K562 (cell line): ENCODE measurements at regions not wholly inside any gene's neighbourhood (a gene's known extent, or its start where the extent isn't known, plus 50 kb on each side); places are given as distances from the start of the nearest gene placed in this dataset.

Experiments
- ATAC-seq: fragments of 200-7000 bp; cut with Tn5 transposase; 3 replicates; pipeline ENCODE4 v1.9.1; 2020; ENCODE audit warnings: moderate library complexity
- BruUV-seq: library from RNA; stranded (reverse); fragments of 400-500 nt; replicated peaks from 2 replicates; lab custom pipeline; 2021; lab: Mats Ljungman, UMichigan
- CTCF ChIA-PET: fragments of 300-600 bp; formaldehyde crosslinking; extraction: SDS; loops from one replicate; lab custom pipeline; 2021; ENCODE audit warnings: low intra/inter-chr PET ratio; lab: Yijun Ruan, JAX
- POLR2A ChIA-PET: fragments of 300-600, 350-650 bp; sonication (Branson Sonifier 250); formaldehyde crosslinking; extraction: SDS; loops from one replicate; lab custom pipeline; 2021; ENCODE audit warnings: antibody characterized with exemption, inconsistent platforms; lab: Yijun Ruan, JAX
- DNase-seq, 4 experiments: peaks; one replicate each; pipeline versions ENCODE4 v3.0.0 to v3.0.0-alpha.2; 2011 to 2018; ENCODE audit warnings: low spot score in 3 of 4, mixed read lengths in 3 of 4; ENCODE audit errors: extremely low read depth in 1 of 4
- FAIRE-seq: peaks from 2 replicates; lab custom pipeline; 2011; peaks lifted over from hg19 to GRCh38; lab: Jason Lieb, UNC
- H2AFZ ChIP-seq: 2 replicates; pipeline ENCODE4 v1.6.0; 2011; ENCODE audit warnings: low read depth, low read length, control low read depth, inconsistent platforms
- H3K27ac ChIP-seq: fragments of 200-600 bp; 3 replicates; pipeline ENCODE4 v1.8.0; 2011; ENCODE audit warnings: low read depth, mild to moderate bottlenecking, control low read depth, inconsistent platforms, low read length, moderate library complexity, mixed read lengths; ENCODE audit errors: extremely low read depth
- H3K27me3 ChIP-seq, 2 experiments: fragments of 300-600 bp in 1 of 2; 2 replicates in 1 of 2; 3 replicates in 1 of 2; pipeline versions ENCODE4 v1.6.0 to v1.8.0; 2011; ENCODE audit warnings: inconsistent platforms in 2 of 2, low read length in 2 of 2, mild to moderate bottlenecking in 1 of 2, mixed read lengths in 1 of 2, moderate library complexity in 1 of 2; ENCODE audit not compliant: control insufficient read depth in 2 of 2, insufficient read depth in 2 of 2
- H3K36me3 ChIP-seq: fragments of 300-600 bp; 3 replicates; pipeline ENCODE4 v1.8.0; 2011; ENCODE audit warnings: mild to moderate bottlenecking, low read length, inconsistent platforms; ENCODE audit not compliant: control insufficient read depth, insufficient read depth
- H3K4me1 ChIP-seq, 2 experiments: fragments of 200-600 bp in 1 of 2; replicated peaks in 1 of 2; 2 replicates in 1 of 2; 3 replicates in 1 of 2; pipeline versions ENCODE4 v1.5.1 to v1.8.0; 2011; ENCODE audit warnings: inconsistent platforms in 2 of 2, low read length in 2 of 2, mild to moderate bottlenecking in 1 of 2, mixed read lengths in 1 of 2, moderate library complexity in 1 of 2; ENCODE audit not compliant: control insufficient read depth in 2 of 2, insufficient read depth in 2 of 2
- H3K4me2 ChIP-seq: 2 replicates; pipeline ENCODE4 v1.6.1; 2011; ENCODE audit warnings: low read length, control low read depth, inconsistent platforms, mixed read lengths; ENCODE audit not compliant: insufficient read depth
- H3K4me3 ChIP-seq: fragments of 200-600 bp; sonication (generic), shearing (Covaris generic); 2 replicates; pipeline ENCODE4 v1.5.1; 2016; ENCODE audit warnings: control low read depth, inconsistent platforms
- H3K79me2 ChIP-seq: fragments of 200-600 bp; 3 replicates; pipeline ENCODE4 v1.8.0; 2011; ENCODE audit warnings: low read length, inconsistent platforms; ENCODE audit not compliant: control insufficient read depth, insufficient read depth
- H3K9ac ChIP-seq, 2 experiments: 2 replicates each; pipeline versions ENCODE4 v1.6.0 to v1.6.1; 2011; ENCODE audit warnings: low read depth in 2 of 2, low read length in 2 of 2, control low read depth in 1 of 2, inconsistent platforms in 1 of 2, mild to moderate bottlenecking in 1 of 2, mixed read lengths in 1 of 2; ENCODE audit not compliant: insufficient read depth in 1 of 2
- H3K9me1 ChIP-seq: one replicate; pipeline ENCODE4 v1.6.0; 2011; ENCODE audit warnings: inconsistent platforms, mild to moderate bottlenecking, low read length, moderate library complexity; ENCODE audit not compliant: control insufficient read depth, insufficient read depth
- H3K9me3 ChIP-seq: replicated peaks from 2 replicates; pipeline ENCODE4 v1.5.1; 2011; ENCODE audit warnings: low read depth, low read length, inconsistent platforms; ENCODE audit not compliant: control insufficient read depth, insufficient read depth
- H4K20me1 ChIP-seq: replicated peaks from 2 replicates; pipeline ENCODE4 v1.6.1; 2011; ENCODE audit warnings: low read length, inconsistent platforms, mixed read lengths; ENCODE audit not compliant: control insufficient read depth, insufficient read depth
- ARNT ChIP-seq, 2 experiments: fragments of 450-650 bp; IDR thresholded peaks; 2 replicates each; pipeline ENCODE4 v1.6.1; 2016; ENCODE audit warnings: mild to moderate bottlenecking in 1 of 2
- BRF2 ChIP-seq: IDR thresholded peaks from 3 replicates; pipeline ENCODE4 v1.6.1; 2011; ENCODE audit warnings: borderline replicate concordance, mild to moderate bottlenecking; ENCODE audit not compliant: insufficient read length, insufficient read depth
- CHD1 ChIP-seq: fragments of 200-600 bp; sonication (generic); IDR thresholded peaks from one replicate; pipeline ENCODE4 v1.6.1; 2012; ENCODE audit warnings: mild to moderate bottlenecking, moderate library complexity, low read length, inconsistent platforms
- ETS2 ChIP-seq: IDR thresholded peaks from 2 replicates; pipeline ENCODE4 v1.6.1; 2016; ENCODE audit warnings: borderline replicate concordance, missing genetic modification characterization, mild to moderate bottlenecking, moderate library complexity, missing compliant biosample characterization; ENCODE audit not compliant: poor library complexity, severe bottlenecking
- IFI16 ChIP-seq: fragments of 250-450 bp; sonication (Bioruptor Pico); IDR thresholded peaks from 2 replicates; pipeline ENCODE4 v2.1.2; 2022; ENCODE audit warnings: mild to moderate bottlenecking, inconsistent platforms
- MLLT1 ChIP-seq, 2 experiments: fragments of 450-650 bp; IDR thresholded peaks; 2 replicates each; pipeline ENCODE4 v1.6.1; 2016
- NR2C2 ChIP-seq, 2 experiments: fragments of 200-800 bp in 1 of 2; sonication (Bioruptor generic) in 1 of 2; sonication (generic) in 1 of 2; formaldehyde crosslinking in 1 of 2; IDR thresholded peaks; 2 replicates each; pipeline versions ENCODE4 v1.6.1 to v1.8.0; 2016 to 2022; ENCODE audit warnings: mild to moderate bottlenecking in 1 of 2, missing compliant biosample characterization in 1 of 2, missing genetic modification characterization in 1 of 2, missing genetic modification reagents in 1 of 2
- POLR2AphosphoS5 ChIP-seq: IDR thresholded peaks from 2 replicates; pipeline ENCODE4 v1.6.1; 2011; ENCODE audit warnings: mild to moderate bottlenecking, low read depth, low read length, moderate library complexity; ENCODE audit not compliant: control insufficient read depth, insufficient read depth
- SIRT6 ChIP-seq: IDR thresholded peaks from one replicate; pipeline ENCODE4 v1.6.1; 2012; ENCODE audit warnings: low read depth, mild to moderate bottlenecking, control low read depth, inconsistent platforms, low read length, moderate library complexity
- SNRNP70 ChIP-seq: fragments of 200-400 bp; formaldehyde crosslinking; optimal IDR thresholded peaks from 2 replicates; pipeline ENCODE3; 2017; ENCODE audit warnings: low read depth, low read length
- ZNF444 ChIP-seq: fragments of 250-450 bp; sonication (Bioruptor Pico); IDR thresholded peaks from 2 replicates; pipeline ENCODE4 v1.4.0; 2020; ENCODE audit warnings: mild to moderate bottlenecking, moderate library complexity
- ZNF57 ChIP-seq: fragments of 450-650 bp; formaldehyde crosslinking; IDR thresholded peaks from 2 replicates; pipeline ENCODE4 v1.4.0; 2020; ENCODE audit warnings: mild to moderate bottlenecking, moderate library complexity
- ZNF699 ChIP-seq: fragments of 250-450 bp; sonication (Bioruptor Pico); IDR thresholded peaks from 2 replicates; pipeline ENCODE4 v1.8.0; 2021; ENCODE audit warnings: mild to moderate bottlenecking, moderate library complexity; ENCODE audit not compliant: insufficient replicate concordance
- WGBS: fragments of 100-300 bp; shearing (Covaris generic); methylation state at CpG from one replicate; pipeline ENCODE4 v1.1.6; 2016; ENCODE audit warnings: low coverage, mixed read lengths; ENCODE audit not compliant: insufficient coverage; ENCODE audit errors: missing lambda C conversion rate; 5-methylcytosine and 5-hydroxymethylcytosine counted together
- in situ Hi-C: fragments of 300-500 bp; cut with MboI; formaldehyde crosslinking; loops from 4 replicates; pipeline ENCODE4 v1.15.0; 2018; ENCODE audit warnings: inconsistent platforms, mixed read lengths
- intact Hi-C: fragments of 100-400 bp; cut with micrococcal nuclease; formaldehyde crosslinking; loops from 2 replicates; pipeline ENCODE4 v1.14.2; 2022

GRCh38 chr13:111975539-111976473 is 91.1 kb upstream of the SOX1 start (continued):
- TF ChIP-seq SNRNP70 (no peak), ETS2 (tag) (no peak)

- no peak overlapping the region for H3K4me2 ChIP-seq
- H3K9me1 ChIP-seq = no peaks in the 10 kb centered on the region
- no TSS peak for BruUV-seq
- no peaks in the 10 kb centered on the region for H3K36me3 ChIP-seq
- no peak for DNase-seq
- ChIA-PET POLR2A (interaction anchor here (1.1 kb wide), 1 partner anchor 97 kb away, joined by 3 read pairs; no protein-coding TSS in a partner anchor), CTCF (no interaction called here)
- in situ Hi-C loops (no loop called here), intact Hi-C loops (no loop called here)
- no peak overlapping the region for H2AFZ ChIP-seq
- no peaks in the 10 kb centered on the region for H3K79me2 ChIP-seq
- 0% methylated on average over 9 of the region's 17 CpGs for WGBS
- FAIRE-seq = no peak
- ATAC-seq = no peak
- no peaks in the 10 kb centered on the region; the same call in 1 of the 2 replicates for H4K20me1 ChIP-seq
- no peak overlapping the region for H3K27ac ChIP-seq
- H3K9me3 ChIP-seq = 0 out of 2 replicates have a peak, but pooled peaks cover 2% of the 10 kb centered on the region
- no peak overlapping the region for H3K9ac ChIP-seq
- peaks cover 0 to 10% of the 10 kb centered on the region in 2 experiments; a peak in 1 of 5 replicates for H3K27me3 ChIP-seq
- no peak overlapping the region for H3K4me3 ChIP-seq
- H3K4me1 ChIP-seq = no peaks in the 10 kb centered on the region
- no peak for TF ChIP-seq POLR2AphosphoS5
- TF ChIP-seq MLLT1 (IDR thresholded peaks at IDR 0.05) = no peak
- TF ChIP-seq SIRT6 = no peak
- TF ChIP-seq ARNT (IDR thresholded peaks at IDR 0.05) = no peak
- TF ChIP-seq NR2C2 (CRISPR knock-in tag; IDR thresholded peaks at IDR 0.05) = no peak
- no peak for TF ChIP-seq NR2C2 (tag; IDR thresholded peaks at IDR 0.05)
- no peak for TF ChIP-seq CHD1
- no peak for TF ChIP-seq ZNF57 (CRISPR knock-in tag)
- no peak for TF ChIP-seq BRF2
- no peak for TF ChIP-seq IFI16 (CRISPR knock-in tag)
- TF ChIP-seq ZNF699 (CRISPR knock-in tag) = no peak
- TF ChIP-seq ZNF444 (CRISPR knock-in tag) = no peak
Measured at GRCh38 chr13:111976474-111977178, 90.3 kb upstream of the SOX1 start.
